MM.1S (cell line): ENCODE measurements at regions not wholly inside any gene's neighbourhood (a gene's known extent, or its start where the extent isn't known, plus 50 kb on each side); places are given as distances from the start of the nearest gene placed in this dataset.

Experiments
- DNase-seq: peaks from one replicate; pipeline ENCODE4 v3.0.0-alpha.2; 2015
- H2AFZ ChIP-seq: fragments of 300-600 bp; sonication (generic); 2 replicates; pipeline ENCODE4 v1.6.0; 2016; ENCODE audit warnings: antibody characterized with exemption, low read length
- H3F3A ChIP-seq: fragments of 300-600 bp; sonication (generic); 2 replicates; pipeline ENCODE4 v1.6.1; 2016; ENCODE audit warnings: mild to moderate bottlenecking, antibody characterized with exemption, low read length, moderate library complexity, mixed read lengths; ENCODE audit not compliant: insufficient read depth
- H3K27ac ChIP-seq: fragments of 300-600 bp; sonication (generic); 2 replicates; pipeline ENCODE4 v1.5.1; 2016; ENCODE audit warnings: mild to moderate bottlenecking, low read length
- H3K27me3 ChIP-seq: fragments of 300-600 bp; sonication (generic); replicated peaks from 2 replicates; pipeline ENCODE4 v1.6.0; 2016; ENCODE audit warnings: low read length; ENCODE audit not compliant: insufficient read depth
- H3K36me3 ChIP-seq: fragments of 300-600 bp; sonication (generic); replicated peaks from 2 replicates; pipeline ENCODE4 v1.6.1; 2016; ENCODE audit warnings: mild to moderate bottlenecking, low read length, mixed read lengths; ENCODE audit not compliant: insufficient read depth
- H3K4me1 ChIP-seq: fragments of 300-600 bp; sonication (generic); 2 replicates; pipeline ENCODE4 v1.6.1; 2016; ENCODE audit warnings: low read length, mixed read lengths
- H3K4me2 ChIP-seq: fragments of 300-600 bp; sonication (generic); 2 replicates; pipeline ENCODE4 v1.6.0; 2016; ENCODE audit warnings: low read depth, low read length
- H3K4me3 ChIP-seq: fragments of 300-600 bp; sonication (generic); 2 replicates; pipeline ENCODE4 v1.5.1; 2016; ENCODE audit warnings: low read length, mixed read lengths
- H3K79me2 ChIP-seq: fragments of 300-600 bp; sonication (generic); 2 replicates; pipeline ENCODE4 v1.6.1; 2016; ENCODE audit warnings: mixed run types, low read length, mixed read lengths
- H3K9ac ChIP-seq: fragments of 300-600 bp; sonication (generic); 2 replicates; pipeline ENCODE4 v1.6.1; 2016; ENCODE audit warnings: low read length, mixed read lengths
- H3K9me2 ChIP-seq: fragments of 300-600 bp; sonication (generic); replicated peaks from 2 replicates; pipeline ENCODE4 v1.6.1; 2016; ENCODE audit warnings: mild to moderate bottlenecking, low read length, mixed read lengths; ENCODE audit not compliant: insufficient read depth
- H3K9me3 ChIP-seq: fragments of 300-600 bp; sonication (generic); replicated peaks from 2 replicates; pipeline ENCODE4 v1.6.1; 2016; ENCODE audit warnings: mild to moderate bottlenecking, low read length, mixed read lengths; ENCODE audit not compliant: insufficient read depth
- H4K20me1 ChIP-seq: fragments of 300-600 bp; sonication (generic); 2 replicates; pipeline ENCODE4 v1.6.1; 2016; ENCODE audit warnings: mild to moderate bottlenecking, low read length, moderate library complexity, mixed read lengths; ENCODE audit not compliant: insufficient read depth
- CTCF ChIP-seq: fragments of 300-600 bp; sonication (generic); IDR thresholded peaks from 2 replicates; pipeline ENCODE4 v1.5.1; 2016; ENCODE audit warnings: antibody characterized with exemption, low read length, mixed read lengths
- EZH2 ChIP-seq: fragments of 300-600 bp; sonication (generic); optimal IDR thresholded peaks from 2 replicates; pipeline ENCODE3; 2017; ENCODE audit warnings: low read depth, mild to moderate bottlenecking, antibody characterized with exemption, low read length, mixed read lengths
- EZH2phosphoT487 ChIP-seq: fragments of 300-600 bp; sonication (generic); IDR thresholded peaks from 2 replicates; pipeline ENCODE4 v1.6.1; 2018; ENCODE audit warnings: antibody characterized with exemption, low read length

DNA sequence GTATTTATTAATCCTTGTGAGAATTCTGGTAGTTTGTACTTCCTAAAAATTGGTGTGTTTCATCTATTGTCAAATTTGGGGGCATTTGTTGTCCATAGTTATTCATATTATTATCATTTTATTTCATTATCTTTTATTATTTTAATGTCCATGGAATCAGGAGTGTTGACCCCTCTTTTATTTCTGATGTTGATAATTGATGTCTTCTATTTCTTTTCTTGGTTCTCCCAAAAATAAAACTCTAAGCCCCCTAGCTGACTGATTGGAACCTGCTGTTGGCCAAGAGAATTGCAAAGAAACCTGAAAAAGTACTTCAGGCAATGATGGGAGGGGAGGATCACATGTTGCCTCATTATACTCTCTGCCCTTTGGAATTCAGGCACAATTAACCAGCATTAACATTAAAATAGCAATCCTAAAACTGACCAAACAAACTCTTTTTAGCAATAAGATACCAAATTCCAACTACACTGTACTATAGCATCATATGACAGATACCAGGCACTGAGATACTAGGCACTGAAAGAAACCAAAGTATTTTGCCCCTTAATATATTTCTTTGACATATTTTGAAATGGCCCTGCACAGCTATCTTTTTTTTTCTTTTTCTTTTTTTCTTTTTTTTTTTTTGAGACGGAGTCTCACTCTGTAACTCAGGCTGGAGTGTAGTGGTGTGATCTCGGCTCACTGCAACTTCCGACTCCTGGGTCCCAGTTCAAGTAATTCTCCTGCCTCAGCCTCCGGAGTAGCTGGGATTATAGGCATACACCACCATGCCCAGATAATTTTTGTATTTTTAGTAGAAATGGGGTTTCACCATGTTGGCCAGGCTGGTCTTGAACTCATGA lies 1097.2 kb upstream of the CNTNAP5 start:
- H3K4me1 ChIP-seq = no peaks in the 10 kb centered on the region
- H2AFZ ChIP-seq = no peak overlapping the region
- H3K4me3 ChIP-seq = no peak overlapping the region
- no peaks in the 10 kb centered on the region for H3K9me3 ChIP-seq
- no peak overlapping the region for H3K4me2 ChIP-seq
- no peaks in the 10 kb centered on the region for H3F3A ChIP-seq
- H4K20me1 ChIP-seq = no peaks in the 10 kb centered on the region
- DNase-seq = no peak
- no peak for TF ChIP-seq EZH2phosphoT487
- no peak for TF ChIP-seq CTCF
- no peak for TF ChIP-seq EZH2
- H3K36me3 ChIP-seq = no peaks in the 10 kb centered on the region
- no peaks in the 10 kb centered on the region for H3K27me3 ChIP-seq
- H3K27ac ChIP-seq = no peak overlapping the region
- no peaks in the 10 kb centered on the region for H3K79me2 ChIP-seq
- no peaks in the 10 kb centered on the region for H3K9me2 ChIP-seq
- H3K9ac ChIP-seq = no peak overlapping the region

GRCh38 chr2:122929347-122929746 lies 1095.7 kb upstream of the CNTNAP5 start:
- H3K27ac ChIP-seq = no peak overlapping the region
- H3K9me3 ChIP-seq = no peaks in the 10 kb centered on the region
- H3K4me3 ChIP-seq = no peak overlapping the region
- H2AFZ ChIP-seq = no peak overlapping the region
- TF ChIP-seq EZH2phosphoT487 (no peak), CTCF (no peak), EZH2 (no peak)
- no peak for DNase-seq
- H3K27me3 ChIP-seq = no peaks in the 10 kb centered on the region
- no peaks in the 10 kb centered on the region for H3K36me3 ChIP-seq
- H3K79me2 ChIP-seq = no peaks in the 10 kb centered on the region
- H3F3A ChIP-seq = no peaks in the 10 kb centered on the region
- no peak overlapping the region for H3K4me2 ChIP-seq
- H3K9me2 ChIP-seq = no peaks in the 10 kb centered on the region
- no peaks in the 10 kb centered on the region for H4K20me1 ChIP-seq
- H3K4me1 ChIP-seq = no peaks in the 10 kb centered on the region
- no peak overlapping the region for H3K9ac ChIP-seq

DNA sequence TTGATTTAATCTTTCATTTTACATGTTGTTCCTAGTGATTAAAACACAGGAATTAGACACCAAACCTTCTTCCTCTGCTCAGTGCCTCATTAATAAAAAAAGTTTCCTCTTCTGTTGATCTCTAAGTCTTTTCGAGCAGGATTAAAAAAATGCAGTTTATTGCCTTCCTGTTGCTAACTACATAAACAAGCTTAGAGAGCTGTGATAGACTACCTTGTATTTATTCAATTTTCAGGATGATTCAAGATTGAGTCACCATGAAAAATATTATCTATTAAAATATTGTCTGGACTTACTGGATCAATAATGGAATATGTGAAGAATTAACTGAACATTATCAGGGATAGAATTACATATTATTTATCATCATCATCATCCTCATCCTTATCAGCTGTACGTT lies 1089.6 kb upstream of the CNTNAP5 start:
- no peaks in the 10 kb centered on the region for H3K4me1 ChIP-seq
- no peaks in the 10 kb centered on the region for H4K20me1 ChIP-seq
- TF ChIP-seq EZH2phosphoT487 (no peak), EZH2 (no peak)
- H3K9ac ChIP-seq = no peak overlapping the region
- no peak overlapping the region for H3K27ac ChIP-seq
- DNase-seq = no peak
- no peaks in the 10 kb centered on the region for H3K27me3 ChIP-seq
- no peaks in the 10 kb centered on the region for H3F3A ChIP-seq
- H2AFZ ChIP-seq = no peak overlapping the region
- no peak overlapping the region for H3K4me3 ChIP-seq
- H3K9me3 ChIP-seq = no peaks in the 10 kb centered on the region
- H3K79me2 ChIP-seq = no peaks in the 10 kb centered on the region
- H3K36me3 ChIP-seq = no peaks in the 10 kb centered on the region
- H3K9me2 ChIP-seq = no peaks in the 10 kb centered on the region
- H3K4me2 ChIP-seq = no peak overlapping the region

GRCh38 chr2:122939796-122940195 lies 1085.3 kb upstream of the CNTNAP5 start:
- no peak for DNase-seq

More at GRCh38 chr2:122939796-122940195, 1085.3 kb upstream of the CNTNAP5 start:
- H3K36me3 ChIP-seq = no peaks in the 10 kb centered on the region
- no peak overlapping the region for H3K27ac ChIP-seq
- no peak overlapping the region for H2AFZ ChIP-seq
- no peaks in the 10 kb centered on the region for H3K4me1 ChIP-seq
- no peaks in the 10 kb centered on the region for H3F3A ChIP-seq
- no peaks in the 10 kb centered on the region for H3K79me2 ChIP-seq
- TF ChIP-seq CTCF (no peak), EZH2 (no peak)
- no peaks in the 10 kb centered on the region for H3K9me2 ChIP-seq
- H3K9me3 ChIP-seq = no peaks in the 10 kb centered on the region
- H3K9ac ChIP-seq = no peak overlapping the region
- H3K4me3 ChIP-seq = no peak overlapping the region
- no peaks in the 10 kb centered on the region for H3K27me3 ChIP-seq
- no peaks in the 10 kb centered on the region for H4K20me1 ChIP-seq
- no peak overlapping the region for H3K4me2 ChIP-seq
